ENCODE measurements at regions not wholly inside any gene's neighbourhood (a gene's known extent, or its start where the extent isn't known, plus 50 kb on each side); places are given as distances from the start of the nearest gene placed in this dataset.

- H3K4me3 ChIP-seq (ENCODE audit: insufficient read depth, low read depth, low read length, poor library complexity, severe bottlenecking): no peak overlapping the region
- no peak overlapping the region for H3K27ac ChIP-seq (ENCODE audit: insufficient read depth, low read length, poor library complexity, severe bottlenecking)
- H3K27me3 ChIP-seq (replicated peaks; ENCODE audit: control insufficient read depth, insufficient read depth, low read length, poor library complexity, severe bottlenecking): no peaks in the 10 kb centered on the region
- no peaks in the 10 kb centered on the region for H3K36me3 ChIP-seq (ENCODE audit: control insufficient read depth, insufficient read depth, low read length)
- H3K4me1 ChIP-seq (ENCODE audit: control insufficient read depth, insufficient read depth, low read length, poor library complexity, severe bottlenecking): no peaks in the 10 kb centered on the region
- DNase-seq: no peak
- H3K9me3 ChIP-seq (ENCODE audit: control insufficient read depth, low read length): no peaks in the 10 kb centered on the region
Observed at GRCh38 chr14:51554953-51555352, 96.8 kb upstream of the FRMD6 start.

- Histone ChIP-seq H3K4me1 (ENCODE audit: control insufficient read depth, insufficient read depth, low read length, poor library complexity, severe bottlenecking) (no peaks in the 10 kb centered on the region), H3K27me3 (replicated peaks; ENCODE audit: control insufficient read depth, insufficient read depth, low read length, poor library complexity, severe bottlenecking) (no peaks in the 10 kb centered on the region), H3K36me3 (ENCODE audit: control insufficient read depth, insufficient read depth, low read length) (no peaks in the 10 kb centered on the region), H3K9me3 (ENCODE audit: control insufficient read depth, low read length) (no peaks in the 10 kb centered on the region), H3K4me3 (ENCODE audit: insufficient read depth, low read depth, low read length, poor library complexity, severe bottlenecking) (no peak overlapping the region), H3K27ac (ENCODE audit: insufficient read depth, low read length, poor library complexity, severe bottlenecking) (no peak overlapping the region)
- no peak for DNase-seq
Observed at GRCh38 chr14:51561141-51561540, 90.6 kb upstream of the FRMD6 start.

GRCh38 chr14:51562816-51563215, 88.9 kb upstream of the FRMD6 start:
- H3K27me3 ChIP-seq (replicated peaks; ENCODE audit: control insufficient read depth, insufficient read depth, low read length, poor library complexity, severe bottlenecking): no peaks in the 10 kb centered on the region
- no peak overlapping the region for H3K27ac ChIP-seq (ENCODE audit: insufficient read depth, low read length, poor library complexity, severe bottlenecking)

GRCh38 chr14:51563560-51563959, 88.2 kb upstream of the FRMD6 start:
- DNase-seq: no peak
- Histone ChIP-seq H3K36me3 (ENCODE audit: control insufficient read depth, insufficient read depth, low read length) (no peaks in the 10 kb centered on the region), H3K27ac (ENCODE audit: insufficient read depth, low read length, poor library complexity, severe bottlenecking) (no peak overlapping the region), H3K9me3 (ENCODE audit: control insufficient read depth, low read length) (no peaks in the 10 kb centered on the region), H3K4me1 (ENCODE audit: control insufficient read depth, insufficient read depth, low read length, poor library complexity, severe bottlenecking) (no peaks in the 10 kb centered on the region), H3K27me3 (replicated peaks; ENCODE audit: control insufficient read depth, insufficient read depth, low read length, poor library complexity, severe bottlenecking) (no peaks in the 10 kb centered on the region), H3K4me3 (ENCODE audit: insufficient read depth, low read depth, low read length, poor library complexity, severe bottlenecking) (no peak overlapping the region)

More at GRCh38 chr14:51562816-51563215, 88.9 kb upstream of the FRMD6 start:
- Histone ChIP-seq H3K36me3 (ENCODE audit: control insufficient read depth, insufficient read depth, low read length) (no peaks in the 10 kb centered on the region), H3K4me1 (ENCODE audit: control insufficient read depth, insufficient read depth, low read length, poor library complexity, severe bottlenecking) (no peaks in the 10 kb centered on the region), H3K9me3 (ENCODE audit: control insufficient read depth, low read length) (no peaks in the 10 kb centered on the region), H3K4me3 (ENCODE audit: insufficient read depth, low read depth, low read length, poor library complexity, severe bottlenecking) (no peak overlapping the region)
- DNase-seq: no peak

- Histone ChIP-seq H3K4me3 (ENCODE audit: insufficient read depth, low read depth, low read length, poor library complexity, severe bottlenecking) (no peak overlapping the region), H3K27ac (ENCODE audit: insufficient read depth, low read length, poor library complexity, severe bottlenecking) (no peak overlapping the region), H3K9me3 (ENCODE audit: control insufficient read depth, low read length) (no peaks in the 10 kb centered on the region), H3K36me3 (ENCODE audit: control insufficient read depth, insufficient read depth, low read length) (no peaks in the 10 kb centered on the region), H3K27me3 (replicated peaks; ENCODE audit: control insufficient read depth, insufficient read depth, low read length, poor library complexity, severe bottlenecking) (no peaks in the 10 kb centered on the region), H3K4me1 (ENCODE audit: control insufficient read depth, insufficient read depth, low read length, poor library complexity, severe bottlenecking) (no peaks in the 10 kb centered on the region)
- DNase-seq: no peak
Observed at GRCh38 chr14:51564460-51564859, 87.2 kb upstream of the FRMD6 start.

GRCh38 chr14:51564986-51565604, 86.6 kb upstream of the FRMD6 start:
- no peaks in the 10 kb centered on the region for H3K36me3 ChIP-seq (ENCODE audit: control insufficient read depth, insufficient read depth, low read length)
- H3K27me3 ChIP-seq (replicated peaks; ENCODE audit: control insufficient read depth, insufficient read depth, low read length, poor library complexity, severe bottlenecking): no peaks in the 10 kb centered on the region
- no peak overlapping the region for H3K4me3 ChIP-seq (ENCODE audit: insufficient read depth, low read depth, low read length, poor library complexity, severe bottlenecking)
- H3K27ac ChIP-seq (ENCODE audit: insufficient read depth, low read length, poor library complexity, severe bottlenecking): no peak overlapping the region
- DNase-seq: no peak
- H3K4me1 ChIP-seq (ENCODE audit: control insufficient read depth, insufficient read depth, low read length, poor library complexity, severe bottlenecking): no peaks in the 10 kb centered on the region
- H3K9me3 ChIP-seq (ENCODE audit: control insufficient read depth, low read length): no peaks in the 10 kb centered on the region

GRCh38 chr14:51566831-51567582, 84.7 kb upstream of the FRMD6 start:
- Histone ChIP-seq H3K36me3 (ENCODE audit: control insufficient read depth, insufficient read depth, low read length) (no peaks in the 10 kb centered on the region), H3K9me3 (ENCODE audit: control insufficient read depth, low read length) (no peaks in the 10 kb centered on the region), H3K4me1 (ENCODE audit: control insufficient read depth, insufficient read depth, low read length, poor library complexity, severe bottlenecking) (no peaks in the 10 kb centered on the region), H3K27me3 (replicated peaks; ENCODE audit: control insufficient read depth, insufficient read depth, low read length, poor library complexity, severe bottlenecking) (peaks cover 1% of the 10 kb centered on the region), H3K27ac (ENCODE audit: insufficient read depth, low read length, poor library complexity, severe bottlenecking) (no peak overlapping the region), H3K4me3 (ENCODE audit: insufficient read depth, low read depth, low read length, poor library complexity, severe bottlenecking) (no peak overlapping the region)
- DNase-seq: no peak

- no peaks in the 10 kb centered on the region for H3K9me3 ChIP-seq (ENCODE audit: control insufficient read depth, low read length)
- H3K4me3 ChIP-seq (ENCODE audit: insufficient read depth, low read depth, low read length, poor library complexity, severe bottlenecking): no peak overlapping the region
- no peak for DNase-seq
- no peaks in the 10 kb centered on the region for H3K4me1 ChIP-seq (ENCODE audit: control insufficient read depth, insufficient read depth, low read length, poor library complexity, severe bottlenecking)
- no peak overlapping the region for H3K27ac ChIP-seq (ENCODE audit: insufficient read depth, low read length, poor library complexity, severe bottlenecking)
- H3K27me3 ChIP-seq (replicated peaks; ENCODE audit: control insufficient read depth, insufficient read depth, low read length, poor library complexity, severe bottlenecking): peaks cover 2% of the 10 kb centered on the region
- H3K36me3 ChIP-seq (ENCODE audit: control insufficient read depth, insufficient read depth, low read length): no peaks in the 10 kb centered on the region
Observed at GRCh38 chr14:51568366-51568765, 83.3 kb upstream of the FRMD6 start.

GRCh38 chr14:51573607-51574006, 78.1 kb upstream of the FRMD6 start:
- H3K4me1 ChIP-seq (ENCODE audit: control insufficient read depth, insufficient read depth, low read length, poor library complexity, severe bottlenecking): no peaks in the 10 kb centered on the region
- H3K36me3 ChIP-seq (ENCODE audit: control insufficient read depth, insufficient read depth, low read length): no peaks in the 10 kb centered on the region
- peaks cover 5% of the 10 kb centered on the region for H3K27me3 ChIP-seq (replicated peaks; ENCODE audit: control insufficient read depth, insufficient read depth, low read length, poor library complexity, severe bottlenecking)
- H3K27ac ChIP-seq (ENCODE audit: insufficient read depth, low read length, poor library complexity, severe bottlenecking): no peak overlapping the region
- H3K4me3 ChIP-seq (ENCODE audit: insufficient read depth, low read depth, low read length, poor library complexity, severe bottlenecking): no peak overlapping the region
- DNase-seq: no peak
- H3K9me3 ChIP-seq (ENCODE audit: control insufficient read depth, low read length): no peaks in the 10 kb centered on the region

GRCh38 chr14:51574009-51574408, 77.7 kb upstream of the FRMD6 start:
- no peaks in the 10 kb centered on the region for H3K9me3 ChIP-seq (ENCODE audit: control insufficient read depth, low read length)
- DNase-seq: no peak
- H3K4me3 ChIP-seq (ENCODE audit: insufficient read depth, low read depth, low read length, poor library complexity, severe bottlenecking): no peak overlapping the region
- H3K36me3 ChIP-seq (ENCODE audit: control insufficient read depth, insufficient read depth, low read length): no peaks in the 10 kb centered on the region
- no peak overlapping the region for H3K27ac ChIP-seq (ENCODE audit: insufficient read depth, low read length, poor library complexity, severe bottlenecking)
- H3K4me1 ChIP-seq (ENCODE audit: control insufficient read depth, insufficient read depth, low read length, poor library complexity, severe bottlenecking): no peaks in the 10 kb centered on the region
- peaks cover 5% of the 10 kb centered on the region for H3K27me3 ChIP-seq (replicated peaks; ENCODE audit: control insufficient read depth, insufficient read depth, low read length, poor library complexity, severe bottlenecking)

Data from effector memory CD4-positive, alpha-beta T cell (primary cell).